ENCODE measurements at regions not wholly inside any gene's neighbourhood (a gene's known extent, or its start where the extent isn't known, plus 50 kb on each side); places are given as distances from the start of the nearest gene placed in this dataset.

- 82% methylated on average over 11 of the region's 11 CpGs; no CpG with 5 or more reads in 1 of the 2 experiments for WGBS, 2 experiments (ENCODE audit: extremely low coverage in 1 of 2, insufficient coverage in 1 of 2, insufficient read length in 1 of 2, insufficient replicate concordance in 2 of 2, low coverage in 1 of 2, low lambda C conversion rate in 2 of 2, missing lambda C conversion rate in 1 of 2)
- Histone ChIP-seq H3K4ac (replicated peaks; ENCODE audit: insufficient read length, low read depth, low read length) (no peak overlapping the region), H3K56ac (replicated peaks; ENCODE audit: insufficient read length, low read depth, low read length) (no peak overlapping the region), H2AK5ac (ENCODE audit: low read depth, low read length) (no peak overlapping the region), H4K8ac (ENCODE audit: extremely low read depth, insufficient read depth, low read length) (no peak overlapping the region; the same call in 1 of the 2 replicates), H4K5ac (ENCODE audit: insufficient read length, low read depth, low read length) (no peak overlapping the region), H3K23me2 (ENCODE audit: low read depth, low read length) (no peaks in the 10 kb centered on the region), H3K18ac (ENCODE audit: extremely low read depth, low read length) (no peak overlapping the region), H3K36me3 (ENCODE audit: control insufficient read depth in 2 of 4, insufficient read depth in 4 of 4, low read length in 3 of 4) (no peaks in the 10 kb centered on the region), H3K9me3 (ENCODE audit: insufficient read depth in 2 of 2, low read depth in 1 of 2, low read length in 1 of 2) (no peaks in the 10 kb centered on the region), H3K79me1 (ENCODE audit: low read depth, low read length) (no peaks in the 10 kb centered on the region), H2BK120ac (replicated peaks; ENCODE audit: low read depth, low read length) (no peak overlapping the region), H3K4me3 (ENCODE audit: extremely low read depth in 1 of 4, insufficient read depth in 2 of 4, low read depth in 3 of 4, low read length in 4 of 4) (no peak overlapping the region), H4K20me1 (replicated peaks in 1 of 2; ENCODE audit: control insufficient read depth in 1 of 2, insufficient read depth in 2 of 2, low read length in 2 of 2) (no peaks in the 10 kb centered on the region), H2BK5ac (ENCODE audit: low read depth, low read length) (no peak overlapping the region), H2BK15ac (ENCODE audit: low read length) (no peak overlapping the region), H3K27me3 (replicated peaks in 1 of 4; ENCODE audit: control insufficient read depth in 3 of 4, extremely low read depth in 1 of 4, insufficient read depth in 3 of 4, low read length in 3 of 4) (no peaks in the 10 kb centered on the region; a peak in 2 of 7 replicates), H3K4me1 (replicated peaks in 1 of 4; ENCODE audit: control insufficient read depth in 3 of 4, insufficient read depth in 4 of 4, low read length in 3 of 4) (no peaks in the 10 kb centered on the region; a peak in 1 of 7 replicates), H3K14ac (ENCODE audit: insufficient read length) (no peak overlapping the region), H3K23ac (ENCODE audit: insufficient read length) (no peak overlapping the region), H3K4me2 (ENCODE audit: insufficient read depth in 1 of 2, low read depth in 2 of 2, low read length in 2 of 2) (no peak overlapping the region), H3K79me2 (ENCODE audit: control insufficient read depth in 1 of 2, insufficient read depth in 2 of 2, low read length in 2 of 2) (no peaks in the 10 kb centered on the region), H2BK12ac (ENCODE audit: low read depth, low read length) (no peak overlapping the region), H3K9ac (replicated peaks in 1 of 4; ENCODE audit: extremely low read depth in 1 of 4, low read depth in 3 of 4, low read length in 3 of 4) (no peak overlapping the region), H4K91ac (replicated peaks; ENCODE audit: insufficient read length, low read length) (no peak overlapping the region), H2AFZ (ENCODE audit: low read length) (no peak overlapping the region), H2BK20ac (ENCODE audit: low read length) (no peak overlapping the region), H3K27ac (ENCODE audit: low read depth, low read length) (no peak overlapping the region)
- DNase-seq (ENCODE audit: low read depth in 1 of 2, low spot score in 2 of 2) (no peak), FAIRE-seq (no peak)
- ChIA-PET CTCF (ENCODE audit: partially characterized antibody) (interaction anchor here (0.8 to 1.0 kb wide), 3 partner anchors 10 to 230 kb away, joined by 3 to 4 read pairs (median 3); no protein-coding TSS in a partner anchor), POLR2A (ENCODE audit: partially characterized antibody) (no interaction called here)
- no peak for TF ChIP-seq CHD2 (IDR thresholded peaks at IDR 0.05; ENCODE audit: low read length)
- TF ChIP-seq POLR2AphosphoS5 (IDR thresholded peaks at IDR 0.05; ENCODE audit: low read depth, low read length) = no peak
- TF ChIP-seq TEAD4 (IDR thresholded peaks at IDR 0.05; ENCODE audit: low read depth, low read length) = no peak
- TF ChIP-seq POLR2A (IDR thresholded peaks at IDR 0.05; ENCODE audit: control extremely low read depth in 1 of 2, low read depth in 2 of 2, low read length in 2 of 2) = no peak
- TF ChIP-seq EZH2 (IDR thresholded peaks at IDR 0.05; ENCODE audit: low read depth, low read length, severe bottlenecking) = no peak
- no peak for TF ChIP-seq RFX5 (IDR thresholded peaks at IDR 0.05; ENCODE audit: borderline replicate concordance, low read depth, low read length)
- TF ChIP-seq SP4 (IDR thresholded peaks at IDR 0.05; ENCODE audit: low read length) = no peak
- no peak for TF ChIP-seq PHF8 (conservative IDR thresholded peaks at IDR 0.05; ENCODE audit: low read depth, low read length)
- no peak for TF ChIP-seq RAD21 (IDR thresholded peaks at IDR 0.05 in 1 of 2, conservative IDR thresholded peaks at IDR 0.05 in 1 of 2; ENCODE audit: low read depth in 2 of 2, low read length in 2 of 2)
- no peak for TF ChIP-seq TBP (IDR thresholded peaks at IDR 0.05; ENCODE audit: low read depth, low read length)
- TF ChIP-seq RBBP5 (IDR thresholded peaks at IDR 0.05; ENCODE audit: borderline replicate concordance, low read depth, low read length) = no peak
- no peak for TF ChIP-seq SIN3A (conservative IDR thresholded peaks at IDR 0.05 in 1 of 2, IDR thresholded peaks at IDR 0.05 in 1 of 2; ENCODE audit: low read depth in 1 of 2, low read length in 2 of 2)
- no peak for TF ChIP-seq SP1 (IDR thresholded peaks at IDR 0.05; ENCODE audit: low read depth, low read length)
- TF ChIP-seq BCL11A (IDR thresholded peaks at IDR 0.05; ENCODE audit: low read depth in 2 of 2, low read length in 2 of 2) = no peak
- TF ChIP-seq MAX (IDR thresholded peaks at IDR 0.05) = no peak
Measured at GRCh38 chr1:232372841-232373440, 257.0 kb downstream of the SIPA1L2 start.

Measured in H1 (cell line).